ENCODE measurements at regions not wholly inside any gene's neighbourhood (a gene's known extent, or its start where the extent isn't known, plus 50 kb on each side); places are given as distances from the start of the nearest gene placed in this dataset.
"Not testable (repeated sequence)": the region's sequence is repeated elsewhere in the genome, so short reads cannot be mapped to it uniquely, and the experiment has no call there.

DNA sequence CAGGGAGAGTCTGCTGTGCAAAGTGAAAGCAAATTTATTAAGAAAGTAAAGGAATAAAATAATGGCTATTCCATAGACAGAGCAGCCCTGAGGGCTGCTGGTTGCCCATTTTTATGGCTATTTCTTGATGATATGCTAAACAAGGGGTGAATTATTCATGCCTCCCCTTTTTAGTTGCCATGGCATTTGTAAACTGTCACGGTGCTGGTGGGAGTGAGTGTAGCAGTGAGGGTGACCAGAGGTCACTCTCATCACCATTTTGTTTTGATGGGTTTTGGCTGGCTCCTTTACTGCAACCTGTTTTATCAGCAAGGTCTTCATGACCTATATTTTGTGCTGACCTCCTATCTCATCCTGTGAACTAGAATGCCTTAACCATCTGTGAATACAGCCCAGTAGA lies 518.9 kb upstream of the HS3ST1 start:
- WGBS, 2 experiments (ENCODE audit: extremely low coverage in 1 of 2, insufficient coverage in 1 of 2, insufficient read length in 1 of 2, insufficient replicate concordance in 2 of 2, low coverage in 1 of 2, low lambda C conversion rate in 2 of 2, missing lambda C conversion rate in 1 of 2): 96% methylated on average over 1 of the region's 1 CpG; no CpG with 5 or more reads in 1 of the 2 experiments

More for the DNA sequence above, 518.9 kb upstream of the HS3ST1 start:
- H3K36me3 ChIP-seq (ENCODE audit: control insufficient read depth in 2 of 4, insufficient read depth in 4 of 4, low read length in 3 of 4); H2BK12ac ChIP-seq (ENCODE audit: low read depth, low read length); H3K4me2 ChIP-seq (ENCODE audit: insufficient read depth in 1 of 2, low read depth in 2 of 2, low read length in 2 of 2); H2AFZ ChIP-seq (ENCODE audit: low read length); H3K18ac ChIP-seq (ENCODE audit: extremely low read depth, low read length); H2BK15ac ChIP-seq (ENCODE audit: low read length); H3K23ac ChIP-seq (ENCODE audit: insufficient read length); H3K23me2 ChIP-seq (ENCODE audit: low read depth, low read length); DNase-seq (ENCODE audit: low read depth in 1 of 2, low spot score in 2 of 2); CTCF ChIA-PET (ENCODE audit: partially characterized antibody); H4K20me1 ChIP-seq (replicated peaks in 1 of 2; ENCODE audit: control insufficient read depth in 1 of 2, insufficient read depth in 2 of 2, low read length in 2 of 2); H4K5ac ChIP-seq (ENCODE audit: insufficient read length, low read depth, low read length); H2AK5ac ChIP-seq (ENCODE audit: low read depth, low read length); H3K9ac ChIP-seq (replicated peaks in 1 of 4; ENCODE audit: extremely low read depth in 1 of 4, low read depth in 3 of 4, low read length in 3 of 4); H3K14ac ChIP-seq (ENCODE audit: insufficient read length); H4K91ac ChIP-seq (replicated peaks; ENCODE audit: insufficient read length, low read length); H2BK120ac ChIP-seq (replicated peaks; ENCODE audit: low read depth, low read length); H2BK20ac ChIP-seq (ENCODE audit: low read length); POLR2A ChIA-PET (ENCODE audit: partially characterized antibody); H3K27me3 ChIP-seq (replicated peaks in 1 of 4; ENCODE audit: control insufficient read depth in 3 of 4, extremely low read depth in 1 of 4, insufficient read depth in 3 of 4, low read length in 3 of 4); H3K4ac ChIP-seq (replicated peaks; ENCODE audit: insufficient read length, low read depth, low read length); H2BK5ac ChIP-seq (ENCODE audit: low read depth, low read length); H3K27ac ChIP-seq (ENCODE audit: low read depth, low read length); H3K9me3 ChIP-seq (ENCODE audit: insufficient read depth in 2 of 2, low read depth in 1 of 2, low read length in 1 of 2); H3K4me1 ChIP-seq (replicated peaks in 1 of 4; ENCODE audit: control insufficient read depth in 3 of 4, insufficient read depth in 4 of 4, low read length in 3 of 4); H3K4me3 ChIP-seq (ENCODE audit: extremely low read depth in 1 of 4, insufficient read depth in 2 of 4, low read depth in 3 of 4, low read length in 4 of 4); H3K79me1 ChIP-seq (ENCODE audit: low read depth, low read length); FAIRE-seq; H3K79me2 ChIP-seq (ENCODE audit: control insufficient read depth in 1 of 2, insufficient read depth in 2 of 2, low read length in 2 of 2); H3K56ac ChIP-seq (replicated peaks; ENCODE audit: insufficient read length, low read depth, low read length); H4K8ac ChIP-seq (ENCODE audit: extremely low read depth, insufficient read depth, low read length): not testable (repeated sequence)
